Upper lobe of left lung (tissue), 6 donors: ENCODE measurements at regions not wholly inside any gene's neighbourhood (a gene's known extent, or its start where the extent isn't known, plus 50 kb on each side); places are given as distances from the start of the nearest gene placed in this dataset.
A peak's percentile ranks its signal among the peaks of the same experiment; 100 is the strongest.

ENCODE experiments used
- ATAC-seq, 2 donors: fragments of 200-7000 bp; cut with Tn5 transposase; one replicate each; pipeline ENCODE4 v1.9.1; 2022; ENCODE audit warnings: mild to moderate bottlenecking in 2 of 2, moderate library complexity in 2 of 2; ENCODE audit not compliant: low FRiP score in 2 of 2
- DNase-seq, 2 donors: peaks; one replicate each; pipeline ENCODE4 v3.0.0-alpha.2; 2019 to 2020
- H3K27ac ChIP-seq, 4 donors: fragments of 200-600 bp; sonication (generic); one replicate each; pipeline ENCODE4 v1.5.1; 2016 to 2019
- H3K27me3 ChIP-seq, 4 donors: fragments of 200-600 bp; sonication (generic); one replicate each; pipeline ENCODE4 v1.5.1; 2017 to 2019
- H3K36me3 ChIP-seq, 4 donors: fragments of 200-600 bp; sonication (generic); one replicate each; pipeline ENCODE4 v1.5.1; 2016 to 2019
- H3K4me1 ChIP-seq, 4 donors: fragments of 200-600 bp; sonication (generic); one replicate each; pipeline ENCODE4 v1.5.1; 2018 to 2019
- H3K4me3 ChIP-seq, 4 donors: fragments of 200-600 bp; sonication (generic); one replicate each; pipeline ENCODE4 v1.5.1; 2017 to 2019; ENCODE audit warnings: mild to moderate bottlenecking in 2 of 4, moderate library complexity in 1 of 4
- H3K9me3 ChIP-seq, 4 donors: fragments of 200-600 bp; sonication (generic); one replicate each; pipeline ENCODE4 v1.5.1; 2018 to 2019
- EP300 ChIP-seq, 4 donors: sonication (generic); formaldehyde crosslinking; IDR thresholded peaks; one replicate each; pipeline ENCODE4 v1.5.1; 2017; ENCODE audit warnings: antibody characterized with exemption in 4 of 4, control low read depth in 2 of 4
- POLR2A ChIP-seq, 4 donors: fragments of 450-650 bp; IDR thresholded peaks; one replicate each; pipeline ENCODE4 v1.5.1; 2016 to 2017; ENCODE audit warnings: antibody characterized with exemption in 4 of 4, mild to moderate bottlenecking in 2 of 4
- POLR2AphosphoS5 ChIP-seq, 2 donors: sonication (generic); formaldehyde crosslinking; IDR thresholded peaks; one replicate each; pipeline ENCODE4 v1.5.1; 2017; ENCODE audit warnings: antibody characterized with exemption in 2 of 2
- WGBS, 2 donors: methylation state at CpG; one replicate each; pipeline ENCODE4 v1.1.5; 2017 to 2018; 5-methylcytosine and 5-hydroxymethylcytosine counted together
- TF ChIP-seq, protein P1 (sequence below), 6 experiments: fragments of 450-650 bp in 4 of 6; fragments of 200-600 bp in 2 of 6; sonication (generic) in 2 of 6; IDR thresholded peaks; one replicate each; pipeline ENCODE4 v1.5.1; 2016 to 2019; ENCODE audit warnings: antibody characterized with exemption in 6 of 6
- donor health status: DM: no; HTN: no; CAD: no; lungs with moderate emphysema.
- donor health status: DM: no; HTN: yes; CAD: no; lungs with severe emphysema.

DNA sequence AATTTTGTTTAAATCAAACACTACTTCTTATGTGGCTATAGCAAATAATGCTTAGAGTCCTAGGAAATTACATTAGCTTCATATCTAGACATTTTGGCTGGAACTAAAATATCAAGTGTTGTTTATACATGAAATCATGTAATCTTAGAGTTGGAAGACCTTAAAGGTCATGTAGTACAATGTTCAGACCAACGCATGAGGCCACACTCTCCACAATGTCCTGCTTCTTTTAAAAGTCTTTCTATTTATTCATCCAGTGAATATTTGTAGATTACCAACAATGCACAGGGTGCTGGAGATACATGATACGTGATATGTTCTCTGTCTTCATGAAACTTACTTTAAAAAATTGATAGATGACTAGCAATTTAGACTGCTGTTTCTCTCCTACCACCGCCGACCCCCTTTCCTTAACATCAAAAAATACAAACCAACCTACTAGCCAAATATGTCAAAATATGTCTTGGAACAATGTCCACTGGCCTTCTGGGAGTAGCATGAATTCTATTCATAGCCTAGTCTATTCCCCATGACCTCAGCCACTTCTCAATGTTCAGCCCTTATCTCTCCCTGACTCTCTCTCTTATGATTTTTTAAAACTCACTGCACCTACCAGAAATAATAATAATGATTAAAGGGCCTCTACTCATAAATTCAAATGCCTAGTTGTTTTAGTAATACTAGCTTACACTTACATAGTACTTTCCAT, 59.5 kb upstream of the CAV2 start:
- H3K4me1 ChIP-seq = peaks cover 0 to 9% (median 0%) of the 10 kb centered on the region in 4 donors
- DNase-seq (no peak), ATAC-seq (peak in 1 of 2 donors; percentile 54)
- no peaks in the 10 kb centered on the region for H3K27me3 ChIP-seq
- H3K27ac ChIP-seq = peak overlapping the region in 2 of 4 donors; percentile 19 to 44
- no peak overlapping the region for H3K4me3 ChIP-seq
- H3K9me3 ChIP-seq = no peaks in the 10 kb centered on the region
- no peak for TF ChIP-seq POLR2A (IDR thresholded peaks at IDR 0.05)
- no peak for TF ChIP-seq EP300 (IDR thresholded peaks at IDR 0.05)
- TF ChIP-seq, protein P1, sequence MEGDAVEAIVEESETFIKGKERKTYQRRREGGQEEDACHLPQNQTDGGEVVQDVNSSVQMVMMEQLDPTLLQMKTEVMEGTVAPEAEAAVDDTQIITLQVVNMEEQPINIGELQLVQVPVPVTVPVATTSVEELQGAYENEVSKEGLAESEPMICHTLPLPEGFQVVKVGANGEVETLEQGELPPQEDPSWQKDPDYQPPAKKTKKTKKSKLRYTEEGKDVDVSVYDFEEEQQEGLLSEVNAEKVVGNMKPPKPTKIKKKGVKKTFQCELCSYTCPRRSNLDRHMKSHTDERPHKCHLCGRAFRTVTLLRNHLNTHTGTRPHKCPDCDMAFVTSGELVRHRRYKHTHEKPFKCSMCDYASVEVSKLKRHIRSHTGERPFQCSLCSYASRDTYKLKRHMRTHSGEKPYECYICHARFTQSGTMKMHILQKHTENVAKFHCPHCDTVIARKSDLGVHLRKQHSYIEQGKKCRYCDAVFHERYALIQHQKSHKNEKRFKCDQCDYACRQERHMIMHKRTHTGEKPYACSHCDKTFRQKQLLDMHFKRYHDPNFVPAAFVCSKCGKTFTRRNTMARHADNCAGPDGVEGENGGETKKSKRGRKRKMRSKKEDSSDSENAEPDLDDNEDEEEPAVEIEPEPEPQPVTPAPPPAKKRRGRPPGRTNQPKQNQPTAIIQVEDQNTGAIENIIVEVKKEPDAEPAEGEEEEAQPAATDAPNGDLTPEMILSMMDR (IDR thresholded peaks at IDR 0.05) = no peak
- TF ChIP-seq POLR2AphosphoS5 (IDR thresholded peaks at IDR 0.05) = no peak
- WGBS, 2 donors = 75 to 83% methylated on average over 4 of the region's 4 CpGs
- no peaks in the 10 kb centered on the region for H3K36me3 ChIP-seq

DNA sequence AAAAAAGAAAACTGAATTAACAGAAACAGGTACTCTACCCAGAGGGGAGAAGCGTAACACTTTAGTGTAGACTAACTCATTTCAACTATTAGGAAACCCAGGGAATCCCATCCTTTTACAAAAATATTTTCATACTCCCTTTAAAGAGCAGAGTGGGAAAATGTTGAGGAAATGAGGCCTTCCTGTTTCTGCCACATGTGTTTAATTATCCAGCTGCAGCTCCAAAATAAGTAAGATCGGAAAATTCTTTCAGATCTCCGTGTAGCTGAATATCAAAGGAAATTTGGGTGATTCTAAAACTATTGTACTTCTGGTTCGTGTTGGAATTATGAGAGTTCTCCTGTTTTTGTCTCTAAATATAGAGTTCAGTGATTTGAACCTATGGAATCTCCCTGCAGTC, 58.0 kb upstream of the CAV2 start:
- Histone ChIP-seq H3K4me3 (no peak overlapping the region), H3K27me3 (no peaks in the 10 kb centered on the region), H3K36me3 (no peaks in the 10 kb centered on the region), H3K9me3 (no peaks in the 10 kb centered on the region), H3K27ac (peak overlapping the region in 2 of 4 donors; percentile 6 to 46), H3K4me1 (peaks cover 0 to 9% (median 0%) of the 10 kb centered on the region in 4 donors)
- WGBS, 2 donors = 56 to 64% methylated on average over 4 of the region's 4 CpGs
- DNase-seq (no peak), ATAC-seq (peak in 1 of 2 donors; percentile 26)
- TF ChIP-seq, protein P1 (IDR thresholded peaks at IDR 0.05) = no peak
- TF ChIP-seq POLR2AphosphoS5 (IDR thresholded peaks at IDR 0.05) (no peak), POLR2A (IDR thresholded peaks at IDR 0.05) (no peak), EP300 (IDR thresholded peaks at IDR 0.05) (no peak)

GRCh38 chr7:116443101-116443523, 56.4 kb upstream of the CAV2 start:
- Histone ChIP-seq H3K4me3 (no peak overlapping the region), H3K9me3 (no peaks in the 10 kb centered on the region), H3K36me3 (no peaks in the 10 kb centered on the region), H3K4me1 (peaks cover 0 to 15% (median 4%) of the 10 kb centered on the region in 4 donors), H3K27ac (peak overlapping the region in 3 of 4 donors; percentile 1 to 41 (median 6)), H3K27me3 (no peaks in the 10 kb centered on the region)
- ATAC-seq = peak; percentile 76 to 77
- TF ChIP-seq POLR2AphosphoS5 (IDR thresholded peaks at IDR 0.05) = no peak
- TF ChIP-seq, protein P1 (IDR thresholded peaks at IDR 0.05) = no peak
- no peak for DNase-seq
- WGBS, 2 donors = 55 to 59% methylated on average over 1 of the region's 1 CpG

DNA sequence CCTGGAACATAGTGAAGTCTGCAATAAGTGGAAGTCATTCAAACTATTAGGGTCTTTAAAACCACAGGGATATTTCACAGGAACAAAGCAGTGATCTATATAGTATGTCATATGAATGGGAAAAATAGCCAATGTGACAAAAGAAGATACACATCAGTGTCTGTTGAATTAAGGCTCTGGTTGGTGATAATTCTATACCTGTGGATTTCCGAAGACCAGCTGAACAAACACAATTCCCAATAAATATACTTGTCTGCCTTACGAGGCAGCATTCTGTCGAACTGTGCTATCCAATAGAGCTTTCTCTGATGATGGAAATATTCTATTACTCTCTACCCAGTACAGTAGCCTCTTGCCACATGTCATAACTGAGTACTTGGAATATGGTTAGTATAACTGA, 55.9 kb upstream of the CAV2 start:
- H3K4me3 ChIP-seq = no peak overlapping the region
- DNase-seq = no peak
- TF ChIP-seq POLR2AphosphoS5 (IDR thresholded peaks at IDR 0.05) (no peak), EP300 (IDR thresholded peaks at IDR 0.05) (no peak), POLR2A (IDR thresholded peaks at IDR 0.05) (no peak)
- TF ChIP-seq, protein P1 (IDR thresholded peaks at IDR 0.05) = no peak
- no peaks in the 10 kb centered on the region for H3K9me3 ChIP-seq
- peaks cover 0 to 19% (median 5%) of the 10 kb centered on the region in 4 donors for H3K4me1 ChIP-seq
- ATAC-seq = no peak
- H3K27ac ChIP-seq = peak overlapping the region in 2 of 4 donors; percentile 1 to 6
- 92 to 97% methylated on average over 3 of the region's 3 CpGs for WGBS, 2 donors
- H3K36me3 ChIP-seq = no peaks in the 10 kb centered on the region
- H3K27me3 ChIP-seq = no peaks in the 10 kb centered on the region
